Smooth muscle cell of the brain vasculature (primary cell): ENCODE measurements at regions not wholly inside any gene's neighbourhood (a gene's known extent, or its start where the extent isn't known, plus 50 kb on each side); places are given as distances from the start of the nearest gene placed in this dataset.

ENCODE experiments used
- DNase-seq: peaks from one replicate; pipeline ENCODE4 v3.0.0-alpha.2; 2012; ENCODE audit warnings: low read depth, low spot score

- DNase-seq, result no peak
Observed at GRCh38 chr2:14256890-14257289, 375.6 kb upstream of the LRATD1 start.

GRCh38 chr2:14257801-14258507 is 374.6 kb upstream of the LRATD1 start:
- DNase-seq, result no peak

GRCh38 chr2:14261771-14262170 is 370.7 kb upstream of the LRATD1 start:
- DNase-seq, result no peak

GRCh38 chr2:14263053-14263452 is 369.5 kb upstream of the LRATD1 start:
- DNase-seq, result no peak

- DNase-seq, result no peak
Observed at GRCh38 chr2:14270036-14270582, 362.4 kb upstream of the LRATD1 start.

- DNase-seq, result no peak
Observed at GRCh38 chr2:14272396-14273075, 360.0 kb upstream of the LRATD1 start.

- DNase-seq, result no peak
Observed at GRCh38 chr2:14273650-14274049, 358.9 kb upstream of the LRATD1 start.

GRCh38 chr2:14284244-14284643 is 348.3 kb upstream of the LRATD1 start:
- no peak for DNase-seq

GRCh38 chr2:14285812-14286211 is 346.7 kb upstream of the LRATD1 start:
- DNase-seq, result no peak

GRCh38 chr2:14288016-14288415 is 344.5 kb upstream of the LRATD1 start:
- no peak for DNase-seq

- no peak for DNase-seq
Observed at GRCh38 chr2:14292964-14293363, 339.6 kb upstream of the LRATD1 start.

- no peak for DNase-seq
Observed at GRCh38 chr2:14297340-14297739, 335.2 kb upstream of the LRATD1 start.

GRCh38 chr2:14297906-14298305 is 334.6 kb upstream of the LRATD1 start:
- no peak for DNase-seq

GRCh38 chr2:14301331-14301730 is 331.2 kb upstream of the LRATD1 start:
- DNase-seq, result no peak

GRCh38 chr2:14303366-14304115 is 329.0 kb upstream of the LRATD1 start:
- no peak for DNase-seq

- no peak for DNase-seq
Observed at GRCh38 chr2:14304326-14304725, 328.2 kb upstream of the LRATD1 start.

GRCh38 chr2:14306268-14306861 is 326.2 kb upstream of the LRATD1 start:
- no peak for DNase-seq

- DNase-seq, result no peak
Observed at GRCh38 chr2:14313341-14313740, 319.2 kb upstream of the LRATD1 start.

- DNase-seq, result no peak
Observed at GRCh38 chr2:14316594-14316993, 315.9 kb upstream of the LRATD1 start.

- no peak for DNase-seq
Observed at GRCh38 chr2:14321357-14321756, 311.2 kb upstream of the LRATD1 start.

GRCh38 chr2:14322306-14322705 is 310.2 kb upstream of the LRATD1 start:
- DNase-seq, result no peak

- DNase-seq, result no peak
Observed at GRCh38 chr2:14324308-14324707, 308.2 kb upstream of the LRATD1 start.
